ENCODE measurements at regions not wholly inside any gene's neighbourhood (a gene's known extent, or its start where the extent isn't known, plus 50 kb on each side); places are given as distances from the start of the nearest gene placed in this dataset.

DNA sequence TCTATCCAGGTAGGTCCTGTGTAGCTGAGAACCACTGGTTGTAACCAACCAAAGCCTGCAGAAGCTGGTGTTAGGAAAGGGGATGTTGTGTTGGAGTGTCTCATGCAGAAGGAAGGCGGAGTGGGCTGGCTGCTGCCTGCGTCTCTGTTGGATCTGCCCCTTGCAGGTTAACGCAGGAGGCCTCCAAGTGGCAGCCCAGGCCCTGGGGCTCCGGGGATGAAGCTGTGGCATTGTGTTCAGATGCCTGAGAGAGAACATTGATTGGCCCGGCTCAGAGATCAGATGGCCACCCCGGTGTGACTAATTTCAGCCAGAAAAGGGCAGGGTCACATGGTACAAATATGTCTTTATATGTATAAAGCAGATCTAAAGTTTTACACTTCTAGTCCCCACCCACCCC is 216.0 kb downstream of the GLI2 start:
- Histone ChIP-seq H3K9me3 (no peaks in the 10 kb centered on the region), H3K27me3 (no peaks in the 10 kb centered on the region), H3K4me1 (peaks cover 0 to 16% (median 0%) of the 10 kb centered on the region in 4 donors), H3K4me3 (no peak overlapping the region), H3K36me3 (peaks cover 0 to 10% (median 0%) of the 10 kb centered on the region in 3 donors), H3K27ac (no peak overlapping the region)
- no peak for TF ChIP-seq POLR2A (IDR thresholded peaks at IDR 0.05)
- TF ChIP-seq EP300 (IDR thresholded peaks at IDR 0.05), result no peak
- TF ChIP-seq, protein P1, sequence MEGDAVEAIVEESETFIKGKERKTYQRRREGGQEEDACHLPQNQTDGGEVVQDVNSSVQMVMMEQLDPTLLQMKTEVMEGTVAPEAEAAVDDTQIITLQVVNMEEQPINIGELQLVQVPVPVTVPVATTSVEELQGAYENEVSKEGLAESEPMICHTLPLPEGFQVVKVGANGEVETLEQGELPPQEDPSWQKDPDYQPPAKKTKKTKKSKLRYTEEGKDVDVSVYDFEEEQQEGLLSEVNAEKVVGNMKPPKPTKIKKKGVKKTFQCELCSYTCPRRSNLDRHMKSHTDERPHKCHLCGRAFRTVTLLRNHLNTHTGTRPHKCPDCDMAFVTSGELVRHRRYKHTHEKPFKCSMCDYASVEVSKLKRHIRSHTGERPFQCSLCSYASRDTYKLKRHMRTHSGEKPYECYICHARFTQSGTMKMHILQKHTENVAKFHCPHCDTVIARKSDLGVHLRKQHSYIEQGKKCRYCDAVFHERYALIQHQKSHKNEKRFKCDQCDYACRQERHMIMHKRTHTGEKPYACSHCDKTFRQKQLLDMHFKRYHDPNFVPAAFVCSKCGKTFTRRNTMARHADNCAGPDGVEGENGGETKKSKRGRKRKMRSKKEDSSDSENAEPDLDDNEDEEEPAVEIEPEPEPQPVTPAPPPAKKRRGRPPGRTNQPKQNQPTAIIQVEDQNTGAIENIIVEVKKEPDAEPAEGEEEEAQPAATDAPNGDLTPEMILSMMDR (IDR thresholded peaks at IDR 0.05), result no peak
- no peak for DNase-seq (ENCODE audit: low spot score in 2 of 2)
- 55 to 61% methylated on average over 5 to 6 of the region's 6 CpGs for WGBS, 2 donors

DNA sequence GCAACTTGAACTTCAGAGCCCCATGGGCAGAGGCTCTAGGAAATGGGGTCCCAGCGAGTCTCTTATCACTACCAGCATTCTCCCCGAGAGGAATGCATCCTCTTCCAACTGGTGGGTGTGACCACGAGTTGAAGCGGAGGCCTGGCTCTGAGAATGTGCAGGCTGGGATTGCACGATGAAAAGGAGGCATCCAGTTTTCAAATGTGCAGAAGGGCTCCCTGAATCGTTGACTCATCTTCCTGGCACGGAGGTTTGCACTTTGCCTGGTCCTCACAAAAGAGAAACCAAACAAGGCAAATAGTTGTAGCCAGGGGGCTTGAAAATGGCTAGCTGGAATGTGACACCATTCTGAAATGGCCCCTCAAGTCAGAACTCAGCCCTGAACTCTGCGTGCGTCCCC is 216.7 kb downstream of the GLI2 start:
- WGBS, 2 donors, result 56 to 62% methylated on average over 9 of the region's 9 CpGs
- DNase-seq (ENCODE audit: low spot score in 2 of 2), result no peak

DNA sequence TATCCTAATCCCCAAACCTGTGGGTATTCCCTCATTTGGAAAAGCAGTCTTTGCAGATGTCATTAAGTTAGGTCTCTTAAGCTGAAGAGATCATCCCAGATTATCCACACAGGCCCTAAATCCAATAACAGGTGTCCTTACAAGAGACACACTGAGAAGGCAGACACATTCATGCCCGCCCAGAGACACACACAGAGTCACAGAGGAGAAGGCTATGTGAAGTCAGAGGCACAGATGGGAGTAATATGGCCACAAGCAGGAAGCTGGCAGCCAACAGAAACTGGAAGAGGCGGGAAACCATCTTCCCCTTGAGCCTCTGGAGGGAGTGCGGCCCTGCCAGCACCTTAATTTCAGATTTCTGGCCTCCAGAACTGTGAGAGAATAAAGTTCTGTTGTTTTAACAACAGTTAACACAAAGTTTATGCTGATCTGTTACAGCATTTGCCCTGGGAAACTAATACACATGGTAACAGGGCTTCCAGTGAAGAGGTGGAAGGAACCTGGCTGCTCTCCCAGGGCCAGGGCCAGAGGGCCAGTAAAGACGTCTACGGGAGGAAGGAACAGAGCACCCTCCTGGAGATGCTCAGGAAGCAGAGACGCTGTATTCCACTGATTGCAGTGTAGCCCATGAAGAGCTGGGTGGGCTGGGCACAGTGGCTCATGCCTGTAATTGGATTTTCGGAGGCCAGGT is 217.5 kb downstream of the GLI2 start:
- WGBS, 2 donors, result 71% methylated on average over 7 of the region's 7 CpGs
- H3K27me3 ChIP-seq, result no peaks in the 10 kb centered on the region
- TF ChIP-seq, protein P1 (IDR thresholded peaks at IDR 0.05), result no peak
- TF ChIP-seq POLR2A (IDR thresholded peaks at IDR 0.05), result no peak
- no peak for TF ChIP-seq EP300 (IDR thresholded peaks at IDR 0.05)
- H3K36me3 ChIP-seq, result peaks cover 0 to 18% (median 0%) of the 10 kb centered on the region in 3 donors
- no peak overlapping the region for H3K27ac ChIP-seq
- no peak for DNase-seq (ENCODE audit: low spot score in 2 of 2)
- no peak overlapping the region for H3K4me3 ChIP-seq
- no peaks in the 10 kb centered on the region for H3K9me3 ChIP-seq
- peaks cover 0 to 16% (median 0%) of the 10 kb centered on the region in 4 donors for H3K4me1 ChIP-seq

More for the DNA sequence above, 216.7 kb downstream of the GLI2 start:
- Histone ChIP-seq H3K27me3 (no peaks in the 10 kb centered on the region), H3K4me3 (no peak overlapping the region), H3K27ac (no peak overlapping the region), H3K9me3 (no peaks in the 10 kb centered on the region), H3K36me3 (peaks cover 0 to 16% (median 0%) of the 10 kb centered on the region in 3 donors), H3K4me1 (peaks cover 0 to 16% (median 0%) of the 10 kb centered on the region in 4 donors)
- TF ChIP-seq, protein P1 (IDR thresholded peaks at IDR 0.05), result no peak
- TF ChIP-seq EP300 (IDR thresholded peaks at IDR 0.05) (no peak), POLR2A (IDR thresholded peaks at IDR 0.05) (no peak)

DNA sequence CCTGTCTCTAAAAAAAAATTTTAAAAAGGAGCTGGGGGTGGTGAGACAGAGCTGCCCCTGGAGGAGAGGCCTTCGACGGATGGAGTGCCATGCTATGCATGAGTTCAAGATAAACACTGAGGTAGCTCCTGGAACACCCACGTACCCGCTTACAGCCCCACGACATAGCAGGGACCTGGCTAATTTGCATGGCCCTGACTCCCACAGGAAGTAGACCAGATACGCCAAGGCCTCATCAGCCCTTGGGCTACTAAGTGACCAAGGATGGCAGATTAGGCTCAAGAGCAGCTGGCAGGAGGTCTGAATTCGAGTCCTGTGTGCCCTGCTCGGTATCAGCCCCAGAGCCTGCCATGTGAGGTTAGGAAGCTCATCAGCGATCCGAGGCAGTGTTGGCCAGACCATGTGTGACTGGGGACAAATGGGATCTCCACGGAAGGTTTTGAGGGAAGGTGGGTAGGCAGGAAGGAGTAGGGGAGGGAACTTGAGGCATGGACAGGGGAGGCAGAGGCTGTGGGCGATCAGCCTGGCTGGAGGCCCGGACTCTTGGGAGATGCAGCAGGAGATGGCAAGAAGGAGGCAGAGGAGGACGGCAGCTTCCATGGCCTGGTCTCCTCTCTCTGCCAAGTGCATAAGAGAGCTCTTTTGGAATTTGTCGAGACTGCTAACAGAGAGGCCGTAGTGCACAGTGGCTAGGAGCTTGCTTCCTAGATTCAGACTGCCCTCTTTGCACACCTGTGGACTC is 218.3 kb downstream of the GLI2 start:
- H3K27me3 ChIP-seq, result no peaks in the 10 kb centered on the region
- peaks cover 0 to 20% (median 0%) of the 10 kb centered on the region in 3 donors for H3K36me3 ChIP-seq
- no peak overlapping the region for H3K4me3 ChIP-seq
- no peak for DNase-seq (ENCODE audit: low spot score in 2 of 2)
- WGBS, 2 donors, result 84 to 89% methylated on average over 16 of the region's 16 CpGs
- H3K27ac ChIP-seq, result no peak overlapping the region
- H3K4me1 ChIP-seq, result peaks cover 0 to 21% (median 0%) of the 10 kb centered on the region in 4 donors
- no peaks in the 10 kb centered on the region for H3K9me3 ChIP-seq
- TF ChIP-seq POLR2A (IDR thresholded peaks at IDR 0.05) (no peak), EP300 (IDR thresholded peaks at IDR 0.05) (no peak)
- TF ChIP-seq, protein P1 (IDR thresholded peaks at IDR 0.05), result no peak

DNA sequence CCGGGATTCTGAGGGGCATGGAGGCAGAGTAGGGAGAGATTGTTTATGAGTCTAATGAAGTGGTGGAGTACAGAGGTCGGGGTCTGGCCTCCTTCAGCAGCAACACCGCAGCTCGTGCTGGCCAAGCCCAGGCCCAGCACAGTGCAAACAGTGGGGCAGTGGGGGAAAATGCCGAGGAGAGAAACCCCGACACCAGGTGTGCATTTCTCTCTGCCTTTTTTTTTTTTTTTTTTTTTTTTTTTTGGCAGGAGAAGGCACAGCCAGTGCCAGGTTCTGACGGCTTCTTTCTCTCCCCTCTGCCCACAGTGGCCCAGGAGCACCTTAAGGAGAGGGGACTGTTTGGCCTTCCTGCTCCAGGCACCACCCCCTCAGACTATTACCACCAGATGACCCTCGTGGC is 219.3 kb downstream of the GLI2 start:
- no peaks in the 10 kb centered on the region for H3K9me3 ChIP-seq
- DNase-seq (ENCODE audit: low spot score in 2 of 2), result no peak
- H3K36me3 ChIP-seq, result peaks cover 0 to 29% (median 0%) of the 10 kb centered on the region in 3 donors
- H3K4me1 ChIP-seq, result peaks cover 0 to 22% (median 0%) of the 10 kb centered on the region in 4 donors
- no peaks in the 10 kb centered on the region for H3K27me3 ChIP-seq
- no peak overlapping the region for H3K4me3 ChIP-seq
- H3K27ac ChIP-seq, result no peak overlapping the region
- WGBS, 2 donors, result 68 to 69% methylated on average over 8 of the region's 8 CpGs
- TF ChIP-seq, protein P1 (IDR thresholded peaks at IDR 0.05), result no peak
- TF ChIP-seq EP300 (IDR thresholded peaks at IDR 0.05), result no peak
